ENCODE measurements at regions not wholly inside any gene's neighbourhood (a gene's known extent, or its start where the extent isn't known, plus 50 kb on each side); places are given as distances from the start of the nearest gene placed in this dataset.

DNA sequence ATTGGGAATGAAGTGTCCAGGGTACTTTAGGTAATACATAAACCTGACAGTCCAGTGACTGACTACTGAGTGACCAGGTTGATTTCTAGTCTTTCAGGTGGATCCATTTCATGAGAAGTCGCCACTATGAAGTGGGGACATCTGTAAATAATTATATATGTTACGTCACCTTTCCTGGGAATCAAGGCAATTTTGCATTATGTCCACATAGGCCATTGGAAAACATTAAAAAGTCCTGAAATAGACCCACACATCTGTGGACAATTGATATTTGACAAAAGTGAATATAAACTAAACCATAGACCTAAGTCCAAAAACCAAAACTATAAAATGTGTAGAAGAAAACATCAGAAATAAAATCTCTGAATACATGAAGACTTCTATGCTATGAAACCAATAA lies 231.5 kb downstream of the C6orf118 start:
- DNase-seq: no peak

DNA sequence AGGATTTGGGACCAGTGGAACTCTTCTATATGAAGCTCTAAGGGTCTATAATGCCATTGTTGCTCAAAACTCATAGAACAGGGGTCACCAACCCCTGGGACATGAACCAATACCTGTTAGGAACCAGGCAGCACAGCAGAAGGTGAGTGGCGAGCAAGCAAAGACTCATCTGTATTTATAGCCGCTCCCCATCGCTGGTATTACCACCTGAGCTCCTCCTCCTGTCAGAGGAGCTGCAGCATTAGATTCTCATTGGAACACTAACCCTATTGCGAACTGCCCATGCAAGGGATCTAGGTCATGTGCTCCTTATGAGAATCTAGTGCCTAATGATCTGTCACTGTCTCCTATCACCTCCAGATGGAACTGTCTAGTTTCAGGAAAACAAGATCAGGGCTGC lies 237.5 kb downstream of the C6orf118 start:
- no peak for DNase-seq

DNA sequence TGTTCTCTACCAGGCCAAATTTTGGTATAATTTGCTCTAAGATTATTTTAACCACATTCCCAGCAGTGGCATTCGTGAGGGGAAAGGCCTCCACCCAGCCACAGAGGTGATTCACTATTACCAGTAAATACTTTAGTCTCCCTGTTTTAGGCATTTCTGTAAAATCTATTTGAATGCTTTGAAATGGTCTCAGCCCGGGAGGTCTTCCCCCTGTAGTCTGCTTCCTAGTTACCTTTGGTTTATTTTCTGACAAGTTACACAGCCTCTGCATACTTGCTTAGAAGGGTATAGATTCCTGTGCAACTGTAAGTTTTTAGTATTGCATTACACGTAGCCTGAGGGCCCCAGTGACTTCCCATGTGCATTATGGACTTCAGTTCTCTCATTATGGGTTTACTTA lies 248.7 kb downstream of the C6orf118 start:
- DNase-seq: no peak

DNA sequence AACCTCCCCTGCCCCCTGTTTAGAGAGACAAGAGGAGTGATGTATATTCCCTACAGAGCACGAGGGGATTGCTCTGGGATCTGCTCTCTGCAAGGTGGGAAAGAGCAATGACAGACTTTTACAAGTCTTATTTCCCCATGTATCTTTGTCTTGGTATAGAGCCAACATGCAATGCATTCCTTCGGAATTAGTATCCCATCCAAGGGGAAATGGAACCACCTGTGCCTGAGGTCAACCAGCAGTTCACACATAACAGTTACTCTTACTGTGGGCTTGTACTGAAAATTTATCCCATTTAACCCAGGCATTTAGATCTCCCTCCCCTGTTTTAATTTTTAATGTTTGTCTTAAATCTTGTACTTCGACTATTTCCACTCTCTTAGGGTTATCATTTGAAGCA lies 250.4 kb downstream of the C6orf118 start:
- DNase-seq: no peak

DNA sequence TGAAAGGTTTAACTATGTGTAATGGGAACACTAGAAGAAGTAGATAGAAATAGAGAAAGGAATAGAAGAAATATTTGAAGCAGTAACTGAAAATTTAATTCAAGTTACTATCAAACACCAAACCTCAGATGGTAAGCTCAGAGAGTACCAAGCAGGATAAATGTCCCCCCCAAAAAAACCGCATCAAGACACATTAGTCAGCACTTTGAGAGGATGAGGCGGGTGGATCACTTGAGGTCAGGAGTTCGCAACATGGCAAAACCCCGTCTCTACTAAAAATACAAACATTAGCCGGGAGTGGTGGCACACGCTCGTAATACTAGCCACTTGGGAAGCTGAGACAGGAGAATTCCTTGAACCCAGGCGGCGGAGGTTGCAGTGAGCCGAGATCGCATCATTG lies 253.1 kb downstream of the C6orf118 start:
- DNase-seq: no peak

DNA sequence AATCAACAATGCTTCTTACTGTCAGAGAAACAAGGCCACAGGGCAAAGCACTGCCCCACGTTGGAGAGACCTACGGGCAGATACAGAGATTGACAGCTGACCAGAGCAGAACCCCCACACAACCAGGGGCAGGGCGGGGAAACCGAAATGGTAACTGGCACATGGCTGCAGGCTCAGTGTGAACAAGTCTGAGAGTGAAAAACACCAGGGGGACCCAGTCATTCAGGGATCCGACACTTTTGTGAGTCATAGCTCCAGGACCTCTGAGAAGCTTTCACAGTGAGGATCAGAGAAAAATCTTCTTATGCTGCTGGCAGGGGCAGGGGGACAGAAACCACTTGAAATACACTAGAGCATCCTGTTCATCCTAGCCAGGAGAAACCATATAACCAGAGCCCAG lies 254.2 kb downstream of the C6orf118 start:
- no peak for DNase-seq

DNA sequence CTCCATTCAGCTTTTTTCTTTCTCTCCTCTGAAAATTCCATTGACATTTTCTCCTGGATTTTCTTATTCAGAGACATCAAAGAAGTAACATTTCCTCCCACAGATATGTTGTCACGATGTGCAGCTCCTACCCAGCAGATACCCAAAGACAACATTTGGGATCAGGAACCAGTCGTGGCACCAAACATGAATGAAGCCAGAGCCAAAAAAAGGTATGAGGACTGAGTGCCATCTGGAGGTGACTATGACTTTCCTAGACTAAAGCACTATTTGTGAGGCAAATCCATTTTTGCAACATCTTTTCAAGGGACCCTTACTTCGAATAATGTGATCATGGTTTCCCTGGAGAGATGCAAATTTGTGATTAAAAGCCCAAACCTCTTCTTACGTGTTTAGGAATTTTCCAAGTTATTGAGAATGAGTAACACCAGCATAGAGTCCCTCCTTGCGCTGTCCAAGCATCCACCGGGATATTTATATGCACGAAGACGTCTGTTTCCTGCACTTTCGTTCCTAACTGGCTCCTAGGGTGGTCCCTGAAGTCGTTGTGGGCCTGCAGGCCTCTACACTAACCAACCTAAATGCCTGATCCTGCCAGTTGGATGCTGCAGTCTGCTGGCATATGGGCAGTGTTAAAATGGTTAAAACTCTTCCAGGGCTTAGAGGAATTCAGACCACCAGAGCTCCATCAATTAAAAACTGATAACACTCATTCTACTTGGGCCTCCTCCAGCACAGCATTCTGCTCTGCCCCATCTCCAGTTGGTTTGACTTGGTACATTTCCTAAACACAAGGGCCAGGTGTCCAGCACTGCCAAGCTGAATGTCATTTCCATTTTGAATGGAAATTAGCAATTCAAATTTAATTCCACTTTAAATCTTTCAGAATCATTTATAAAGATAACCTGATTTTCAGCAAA lies 256.6 kb downstream of the C6orf118 start:
- no peak for DNase-seq

DNA sequence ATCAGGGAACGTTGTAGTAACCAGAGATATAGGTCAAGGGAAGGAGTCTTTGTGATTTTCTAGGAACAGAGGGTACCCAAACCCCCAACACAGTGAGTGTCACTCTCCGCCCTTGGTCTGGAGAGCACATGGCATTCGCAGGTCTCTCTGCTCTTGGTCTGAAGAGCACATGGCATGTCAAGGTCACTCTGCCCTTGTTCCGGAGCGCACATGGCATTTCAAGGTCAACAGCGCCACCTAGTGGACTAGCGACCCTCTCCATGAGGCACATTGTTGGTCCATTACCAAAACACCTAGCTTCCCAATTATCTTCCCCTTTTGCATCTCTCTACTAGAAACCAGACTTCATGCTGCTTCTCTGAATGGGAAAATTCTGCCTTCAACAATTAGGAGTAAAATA lies 260.0 kb downstream of the C6orf118 start:
- no peak for DNase-seq

DNA sequence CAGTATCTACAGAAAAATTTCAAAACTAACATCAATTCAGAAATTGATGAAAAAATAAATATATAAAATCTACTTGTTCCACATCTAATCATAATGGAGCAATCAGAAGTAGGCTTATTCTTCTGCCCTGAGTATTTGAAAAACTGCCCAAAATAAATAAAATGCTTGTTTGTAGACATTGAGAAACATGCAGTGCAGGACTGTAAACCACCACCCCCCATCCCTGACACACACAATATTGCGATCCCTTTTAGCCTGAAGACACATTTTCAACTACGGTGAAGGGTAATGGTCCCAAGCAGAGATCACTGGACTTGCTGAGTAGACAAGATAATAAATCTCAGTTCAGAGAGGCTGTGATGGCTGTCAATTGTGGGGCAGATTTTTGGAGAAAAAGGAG lies 261.5 kb downstream of the C6orf118 start:
- no peak for DNase-seq

DNA sequence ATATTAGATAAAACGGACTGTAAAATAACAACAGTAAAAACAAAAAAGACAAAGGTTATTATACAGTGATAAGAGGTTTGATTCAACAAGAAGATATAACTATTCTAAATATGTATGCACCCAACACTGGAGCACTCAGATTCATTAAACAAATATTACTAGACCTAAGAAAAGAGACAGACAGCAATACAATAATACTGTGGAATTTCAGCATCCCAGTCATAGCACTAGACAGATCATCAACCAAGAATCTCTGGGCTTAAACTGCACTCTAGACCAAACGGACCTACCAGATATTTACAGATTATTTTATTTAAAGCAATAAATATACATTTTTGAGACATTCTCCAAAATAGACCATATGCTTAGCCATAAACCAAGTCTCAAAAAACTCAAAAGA lies 263.8 kb downstream of the C6orf118 start:
- DNase-seq: no peak

DNA sequence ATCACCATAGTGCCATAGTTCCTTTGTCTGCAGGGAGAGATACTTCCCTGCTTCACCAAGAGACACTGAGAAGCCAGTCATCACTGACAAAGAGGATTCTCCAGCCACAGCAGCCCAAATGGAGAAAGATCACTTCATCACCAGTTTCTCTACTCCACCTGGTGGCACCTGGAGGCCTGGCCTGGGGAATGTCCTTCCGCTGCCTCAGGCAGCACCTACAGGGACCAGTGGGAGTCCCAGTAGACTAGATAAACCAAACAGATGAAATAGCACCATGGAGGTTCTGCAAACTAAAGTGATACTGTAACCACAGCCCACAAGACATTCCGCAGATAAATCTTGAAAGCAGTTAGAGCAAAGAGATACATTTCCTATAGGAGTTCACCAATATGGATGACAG lies 266.5 kb downstream of the C6orf118 start:
- DNase-seq: no peak

DNA sequence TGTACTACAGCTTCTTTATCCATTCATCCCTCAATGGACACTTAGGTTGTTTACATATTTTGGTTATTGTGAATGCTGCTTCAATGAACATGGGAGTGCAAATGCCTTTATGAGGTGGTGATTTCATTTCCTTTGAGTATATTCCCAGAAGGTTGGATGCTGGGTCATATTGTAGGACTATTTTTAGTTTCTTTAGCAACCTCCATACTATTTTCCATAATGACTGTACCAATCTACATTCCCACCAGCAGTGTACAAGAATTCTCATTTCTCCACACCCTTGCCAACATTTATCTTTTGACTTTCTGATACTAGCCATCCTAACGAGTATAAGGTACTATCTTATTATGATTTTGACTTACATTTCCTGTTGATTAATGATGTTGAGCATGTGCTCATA lies 269.0 kb downstream of the C6orf118 start:
- no peak for DNase-seq

DNA sequence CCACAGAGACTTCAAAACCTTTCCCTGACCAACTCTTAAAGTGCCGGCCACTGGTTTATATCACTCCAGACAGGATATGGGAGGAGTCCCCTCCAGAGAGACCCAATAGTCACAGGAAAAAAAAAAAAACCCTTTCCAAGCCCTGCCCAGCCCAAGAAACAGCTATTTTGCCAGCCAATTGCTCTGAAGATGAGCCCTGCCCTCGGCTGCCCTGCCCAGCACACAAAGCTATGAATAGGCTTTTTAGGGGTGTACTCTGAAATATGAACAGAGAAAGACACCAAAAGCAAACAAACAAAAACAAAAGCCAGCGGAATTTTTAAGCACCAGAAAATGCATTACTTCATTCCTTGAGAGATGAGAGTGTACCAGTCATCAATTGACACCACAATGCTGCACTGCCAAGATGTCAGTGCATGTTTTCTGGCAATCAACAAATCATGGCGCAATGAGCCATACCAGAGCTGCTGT lies 275.1 kb downstream of the C6orf118 start:
- DNase-seq: no peak

DNA sequence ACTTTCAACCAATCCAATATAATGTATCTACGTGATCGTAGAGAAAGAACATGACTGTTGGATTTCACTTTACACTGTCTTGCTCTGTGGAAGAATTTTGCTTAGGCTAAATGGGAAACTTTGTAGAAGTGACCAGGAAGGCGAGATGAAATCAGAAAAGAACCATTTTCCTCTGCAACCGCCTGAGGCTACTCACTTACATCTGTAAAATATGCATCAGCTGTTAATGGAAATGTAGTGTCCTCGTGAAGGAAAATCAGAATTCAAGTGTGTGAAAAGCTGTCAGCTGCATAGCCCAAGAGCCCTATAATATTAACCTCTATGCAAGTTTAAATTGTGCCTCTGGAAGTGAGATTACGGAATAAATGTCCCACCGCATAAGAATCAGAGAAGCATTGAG lies 277.9 kb downstream of the C6orf118 start:
- no peak for DNase-seq

DNA sequence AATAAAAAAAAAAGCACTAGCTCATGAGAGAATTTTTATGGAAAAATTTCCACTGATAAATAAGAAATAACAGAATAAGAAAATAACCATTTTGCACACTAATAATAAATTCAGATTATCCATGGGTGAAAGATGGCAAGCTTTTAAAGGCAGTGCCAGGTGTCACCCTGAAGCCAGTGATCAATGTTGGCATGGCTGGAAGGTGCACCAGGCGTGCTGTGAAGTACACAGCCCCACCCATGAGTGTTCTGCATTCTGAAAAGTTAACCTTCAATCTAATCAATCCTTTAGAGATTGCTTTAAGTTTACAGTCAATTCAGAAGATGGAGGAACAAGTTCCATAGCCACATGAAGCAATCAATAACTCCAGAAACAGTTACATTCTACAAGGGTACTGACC lies 284.4 kb downstream of the C6orf118 start:
- DNase-seq: no peak

DNA sequence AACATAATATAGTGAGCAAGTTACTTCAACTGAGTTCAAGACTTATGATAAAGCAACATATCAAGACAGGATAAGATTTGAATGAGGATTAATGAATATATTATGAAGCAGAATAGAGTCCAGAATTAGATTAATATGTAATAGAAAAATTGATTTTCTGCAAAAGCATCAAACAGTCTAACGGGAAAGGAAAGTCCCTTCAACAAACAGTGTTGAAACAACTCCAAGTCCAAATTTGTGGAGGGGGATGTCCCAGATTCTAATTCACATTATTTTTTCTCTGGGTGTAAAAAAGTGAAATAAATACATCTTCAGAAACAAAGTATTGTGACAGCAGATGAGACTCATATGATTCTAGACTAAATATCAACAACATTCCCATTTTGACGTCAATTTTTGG lies 289.7 kb downstream of the C6orf118 start:
- no peak for DNase-seq

DNA sequence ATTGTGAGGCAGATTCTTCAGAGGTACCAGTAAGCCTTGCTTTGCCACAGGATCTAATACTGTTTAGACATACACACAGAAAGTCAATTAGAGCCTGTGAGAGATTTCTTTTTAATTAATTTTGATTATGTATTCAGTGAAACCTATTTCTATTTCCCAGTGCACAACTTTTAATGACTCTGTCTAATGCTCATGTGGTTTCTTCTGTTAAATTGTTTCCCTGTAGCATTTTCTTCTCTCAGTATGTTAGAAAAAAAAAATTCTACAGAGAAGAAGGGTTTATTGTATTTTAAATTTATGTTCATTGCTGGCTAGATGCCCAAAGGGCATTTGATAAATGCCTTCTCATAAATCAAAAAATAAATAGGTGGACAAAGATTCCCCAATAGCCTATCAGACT lies 293.7 kb downstream of the C6orf118 start:
- DNase-seq: no peak

DNA sequence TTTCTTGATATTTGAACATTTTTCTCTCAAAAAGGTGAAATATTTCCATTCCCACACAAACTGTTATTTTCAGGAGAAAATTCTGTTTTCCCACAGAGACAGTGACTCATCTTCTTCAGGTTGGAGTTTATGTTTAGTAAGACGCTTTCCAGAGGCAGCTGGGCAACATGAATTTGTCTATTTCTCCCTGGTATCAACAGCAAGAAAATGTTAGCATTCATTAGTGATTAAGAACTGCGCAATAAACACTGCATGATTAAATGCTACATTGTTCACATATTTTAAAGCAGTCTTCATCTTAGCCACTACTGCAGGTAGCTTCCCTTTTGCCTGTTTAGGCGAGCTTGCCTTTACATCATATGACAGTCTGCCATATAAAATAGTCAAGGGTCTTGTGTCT lies 295.7 kb downstream of the C6orf118 start:
- no peak for DNase-seq

DNA sequence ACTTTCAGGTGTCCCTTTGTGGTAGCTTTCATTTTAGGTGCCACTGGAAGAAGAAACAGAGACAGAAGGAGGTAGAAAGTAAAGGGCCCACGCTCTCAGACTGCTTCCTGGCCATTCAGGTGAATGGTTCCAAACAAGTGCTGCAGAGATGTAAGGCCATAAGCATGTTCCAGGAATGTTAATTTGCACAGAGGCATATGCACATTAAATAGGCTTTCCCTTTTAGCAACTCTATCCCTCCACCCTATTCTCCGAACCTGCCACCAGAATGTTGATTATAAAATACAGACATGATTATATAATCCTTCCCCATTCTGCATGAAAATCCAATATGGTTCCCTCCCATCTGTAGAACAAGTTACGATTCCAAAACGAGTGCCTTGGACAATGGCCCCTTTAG lies 297.2 kb downstream of the C6orf118 start:
- no peak for DNase-seq

DNA sequence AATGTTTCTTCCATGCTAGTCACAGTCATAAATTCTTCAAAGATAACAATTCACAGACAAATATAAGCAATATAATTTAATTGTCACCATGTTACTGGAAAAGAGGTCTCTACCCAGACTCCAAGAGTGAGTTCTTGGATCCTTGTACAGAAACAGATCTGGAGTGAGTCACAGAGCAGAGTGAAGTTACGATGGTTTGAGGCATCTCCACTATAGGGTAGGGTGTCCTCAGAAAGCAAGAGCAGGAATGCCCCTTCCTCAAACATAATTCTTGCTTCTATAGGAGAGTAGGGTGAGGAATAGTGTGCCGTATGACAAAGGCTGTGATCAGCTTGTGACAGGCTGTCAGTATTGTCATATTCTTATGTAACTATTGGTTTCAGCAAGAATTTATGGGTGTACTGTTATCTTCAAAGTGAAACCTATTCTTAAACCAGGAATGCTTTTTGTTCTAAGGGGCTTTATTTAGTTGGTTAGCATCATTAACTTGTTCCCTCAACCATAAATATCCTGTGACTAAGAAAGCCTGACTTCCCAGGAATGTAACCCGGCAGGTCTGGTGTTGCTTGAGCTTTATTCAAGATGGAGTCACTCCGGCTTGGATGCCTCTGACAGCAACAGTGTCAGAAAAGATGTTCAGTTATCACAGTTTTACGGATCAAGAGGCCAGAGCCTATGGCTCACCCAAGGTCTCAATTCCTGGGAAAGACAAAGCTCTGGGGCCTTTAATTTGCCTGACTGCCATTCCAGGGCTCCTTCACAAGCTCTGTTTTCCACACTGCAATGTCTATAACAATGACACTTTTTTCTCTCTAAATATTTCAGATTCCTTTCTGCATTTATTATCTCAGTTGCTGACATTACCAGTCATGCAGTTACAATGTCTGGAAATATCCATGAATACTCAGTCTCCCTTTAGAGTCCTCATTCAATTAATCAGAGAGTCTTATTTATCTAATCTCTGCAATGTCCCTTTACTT lies 298.6 kb downstream of the C6orf118 start:
- DNase-seq: no peak

DNA sequence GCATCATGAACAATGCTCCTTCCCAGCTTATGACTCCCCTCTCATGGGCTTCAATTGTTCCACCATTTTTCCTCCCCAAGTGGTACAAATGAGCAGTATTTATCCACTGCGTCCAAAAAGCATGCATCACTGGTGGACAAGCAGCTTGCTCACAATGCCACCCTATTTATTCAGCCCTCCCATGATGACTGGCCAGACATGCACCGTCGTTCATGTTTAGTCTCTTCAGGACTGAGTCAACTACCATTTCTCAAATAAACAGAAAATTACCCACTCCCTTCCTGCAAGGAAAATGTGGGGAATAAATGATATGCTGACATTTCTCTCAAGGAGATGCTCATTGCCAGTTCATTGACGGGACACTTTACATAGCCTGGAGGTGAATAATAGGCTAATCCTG lies 300.4 kb downstream of the C6orf118 start:
- no peak for DNase-seq

DNA sequence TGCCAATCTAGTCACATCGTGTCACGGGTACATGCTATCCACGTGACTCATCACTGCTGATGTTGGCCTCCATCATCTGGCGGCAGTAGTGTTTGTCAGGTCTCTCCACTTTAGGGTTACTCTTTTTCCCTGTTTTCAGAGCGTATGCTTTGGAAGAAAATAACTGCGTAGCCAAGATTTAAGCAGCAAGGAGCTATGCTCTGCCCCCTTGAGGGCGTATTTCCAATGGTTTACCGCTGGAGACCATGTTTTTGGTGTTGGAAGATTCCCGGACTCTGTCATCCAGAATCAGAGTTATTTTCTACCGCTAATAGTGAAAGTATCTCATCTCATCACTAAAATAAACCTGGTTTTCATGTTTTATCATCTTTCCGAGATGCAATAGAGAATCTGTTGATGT lies 306.5 kb downstream of the C6orf118 start:
- DNase-seq: no peak

DNA sequence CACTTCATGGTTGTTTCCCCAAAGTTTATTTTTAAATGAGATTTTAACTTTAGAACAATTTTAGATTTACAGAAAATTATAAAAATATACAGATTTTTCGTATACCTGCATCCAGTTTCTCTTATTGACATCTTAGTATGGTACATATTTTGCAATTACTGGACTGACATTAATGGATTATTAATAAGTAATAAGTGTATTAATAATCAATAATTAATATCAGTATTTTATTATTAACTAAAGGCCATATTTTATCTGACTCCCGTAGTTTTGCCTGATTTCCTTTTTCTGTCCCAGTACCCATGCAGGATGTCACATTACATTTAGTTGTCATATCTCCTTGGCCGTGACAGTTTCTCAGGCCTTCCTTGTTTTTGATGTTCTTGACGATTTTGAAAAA lies 307.0 kb downstream of the C6orf118 start:
- DNase-seq: no peak
